C4-2B (cell line): ENCODE measurements at regions not wholly inside any gene's neighbourhood (a gene's known extent, or its start where the extent isn't known, plus 50 kb on each side); places are given as distances from the start of the nearest gene placed in this dataset.
A peak's percentile ranks its signal among the peaks of the same experiment; 100 is the strongest.

Source experiments
- H3K27ac ChIP-seq: fragments of 450-650 bp; 2 replicates; pipeline ENCODE4 v1.5.1; 2017
- CTCF ChIP-seq: fragments of 450-650 bp; conservative IDR thresholded peaks from 2 replicates; pipeline ENCODE4 v1.5.1; 2017; ENCODE audit warnings: mild to moderate bottlenecking
- ZFX ChIP-seq: fragments of 450-650 bp; IDR thresholded peaks from 2 replicates; pipeline ENCODE4 v1.6.1; 2017

DNA sequence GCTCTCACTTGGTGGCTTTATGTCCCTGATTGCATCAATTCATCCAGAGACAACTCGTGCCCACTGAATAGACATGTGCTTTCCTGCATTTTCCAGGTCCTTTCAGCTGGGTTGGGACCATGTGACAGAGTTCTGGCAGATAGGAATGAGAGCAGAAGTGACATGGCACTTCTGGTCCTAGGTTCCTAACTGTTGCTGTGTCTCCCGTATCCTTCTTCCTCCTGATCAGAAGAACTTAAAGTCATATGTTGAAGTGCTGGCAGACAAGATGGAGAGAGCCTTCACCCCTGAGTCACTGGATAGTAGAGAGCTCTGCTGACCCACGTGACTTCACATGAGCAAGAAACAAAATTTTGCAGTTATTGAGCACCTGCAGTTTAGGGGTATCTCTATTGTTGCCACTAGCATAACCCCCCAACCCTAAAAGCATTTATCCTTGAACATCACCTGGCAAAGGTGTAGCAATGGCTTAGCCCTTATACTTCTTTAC is 80.0 kb downstream of the NREP start:
- no peak overlapping the region for H3K27ac ChIP-seq
- TF ChIP-seq ZFX (no peak), CTCF (no peak)

DNA sequence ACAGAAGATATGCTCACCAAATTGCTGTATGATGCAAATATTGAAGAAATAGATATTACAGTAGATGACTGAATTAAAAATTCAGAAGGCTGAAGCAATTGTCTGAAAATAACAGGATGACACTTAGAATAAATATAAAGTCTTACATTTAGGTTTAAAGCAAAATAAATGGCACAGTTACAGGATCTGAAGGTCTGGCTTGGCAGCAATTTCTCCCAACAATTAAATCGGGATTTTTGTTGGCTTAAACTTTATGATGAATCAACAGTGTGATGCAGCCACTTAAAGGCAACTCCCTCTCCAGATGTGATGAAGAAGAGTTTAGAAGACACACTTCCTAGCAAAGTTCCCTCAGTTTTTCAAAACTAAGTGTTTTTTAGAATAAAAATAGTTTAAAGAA is 80.5 kb downstream of the NREP start:
- TF ChIP-seq ZFX, result no peak
- TF ChIP-seq CTCF, result no peak
- H3K27ac ChIP-seq, result no peak overlapping the region

DNA sequence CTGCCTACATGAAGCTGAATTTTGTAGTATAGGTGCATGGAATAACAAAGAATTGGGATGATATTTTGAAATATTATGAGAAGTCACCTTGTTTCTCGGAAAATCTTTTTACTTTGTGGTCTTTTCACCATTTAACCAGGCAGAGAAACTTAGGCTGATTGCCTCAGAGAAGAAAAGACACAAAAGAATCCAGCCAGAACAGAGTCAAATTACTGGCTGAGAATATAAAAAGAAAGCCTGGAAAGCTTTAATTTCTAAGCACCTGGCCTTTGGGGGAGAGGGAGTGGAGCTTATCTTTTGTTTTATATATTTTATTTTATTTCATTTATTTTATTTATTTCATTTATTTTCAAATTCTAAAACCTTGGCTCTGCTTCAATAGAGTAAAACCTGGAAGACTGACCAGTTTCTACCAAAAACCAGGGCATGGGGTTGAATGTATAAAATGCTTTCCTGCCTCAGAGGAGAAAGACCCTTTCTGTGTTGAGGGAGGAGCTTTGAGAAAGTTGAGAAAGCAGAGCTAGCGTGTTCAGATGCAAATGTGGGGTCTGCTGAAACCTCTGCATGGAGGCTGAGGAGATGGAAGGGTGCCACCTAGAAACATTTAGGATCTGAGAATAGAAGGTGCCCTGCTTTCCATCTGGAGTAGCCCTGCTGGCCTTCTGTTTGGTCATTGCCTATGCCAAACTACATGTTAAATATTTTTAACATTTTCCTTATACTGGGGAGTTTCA is 81.6 kb downstream of the NREP start:
- H3K27ac ChIP-seq, result no peak overlapping the region
- TF ChIP-seq CTCF, result no peak
- no peak for TF ChIP-seq ZFX

DNA sequence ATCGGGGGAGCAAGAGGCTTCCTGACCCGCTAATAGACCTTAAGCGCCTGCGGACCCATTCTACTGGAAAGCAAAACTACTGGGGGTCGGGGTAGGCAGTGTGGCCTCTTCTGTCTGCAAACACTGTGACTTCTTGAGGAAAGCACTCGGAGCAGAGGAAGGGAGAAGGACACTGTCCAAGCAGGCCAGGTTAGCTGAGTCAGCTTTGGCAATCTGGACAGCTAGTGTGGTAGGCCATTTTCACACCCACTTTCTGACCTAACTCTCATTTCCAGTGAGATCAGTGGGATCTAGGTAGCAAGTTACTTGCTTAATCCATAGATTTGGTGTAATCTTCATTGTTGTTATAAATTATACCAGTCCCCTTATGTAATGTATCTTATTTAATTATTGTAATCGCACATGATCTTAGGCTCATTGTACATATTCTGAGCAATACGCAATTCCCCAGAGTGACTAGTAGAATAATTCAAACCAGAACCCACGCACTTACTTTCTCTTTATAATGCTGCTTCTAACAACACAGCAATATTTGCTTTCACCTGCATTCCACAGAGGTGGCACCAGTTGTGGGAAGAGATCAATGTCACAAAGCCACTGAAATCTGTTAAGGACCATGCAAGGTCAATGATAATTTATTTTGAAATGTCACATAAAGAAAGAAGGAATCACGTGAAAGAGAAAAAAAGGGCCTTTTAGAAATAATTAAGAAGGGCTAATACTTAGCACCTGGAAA is 82.9 kb downstream of the NREP start:
- TF ChIP-seq CTCF (no peak), ZFX (no peak)
- no peak overlapping the region for H3K27ac ChIP-seq

DNA sequence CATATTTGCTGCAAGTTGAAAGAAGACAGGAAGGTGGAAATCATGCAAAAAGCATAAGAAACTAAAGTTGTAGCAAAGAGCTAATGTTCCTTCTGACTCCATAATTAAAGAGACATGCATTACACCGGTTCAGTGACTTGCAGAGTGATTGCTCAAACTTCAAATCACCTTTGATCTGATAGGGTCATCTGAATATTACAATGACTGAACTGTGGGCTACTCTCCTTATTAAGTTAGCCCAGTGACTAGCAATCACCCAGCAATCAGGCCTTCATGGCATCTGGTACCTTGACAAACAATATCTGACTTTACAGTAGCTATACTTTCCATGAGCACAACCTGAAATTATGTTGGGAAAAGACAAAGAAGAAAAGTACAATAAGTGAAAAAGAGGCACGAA is 84.9 kb downstream of the NREP start:
- no peak for TF ChIP-seq CTCF
- TF ChIP-seq ZFX, result no peak
- no peak overlapping the region for H3K27ac ChIP-seq

- no peak for TF ChIP-seq ZFX
- TF ChIP-seq CTCF, result peak; percentile 24; the same call in 1 of the 2 replicates
- no peak overlapping the region for H3K27ac ChIP-seq
Observed at GRCh38 chr5:111670826-111671492, 86.0 kb downstream of the NREP start.
